Activated CD8-positive, alpha-beta memory T cell treated with anti-CD3 and anti-CD28 coated beads, Interleukin-2, amount 50 U/mL, for 4 hours (primary cell): ENCODE measurements at regions not wholly inside any gene's neighbourhood (a gene's known extent, or its start where the extent isn't known, plus 50 kb on each side); places are given as distances from the start of the nearest gene placed in this dataset.
A peak's percentile ranks its signal among the peaks of the same experiment; 100 is the strongest.
"Not testable (repeated sequence)": the region's sequence is repeated elsewhere in the genome, so short reads cannot be mapped to it uniquely, and the experiment has no call there.

Experiments used
- DNase-seq: peaks from one replicate; pipeline ENCODE4 v3.0.0-alpha.2; 2020

DNA sequence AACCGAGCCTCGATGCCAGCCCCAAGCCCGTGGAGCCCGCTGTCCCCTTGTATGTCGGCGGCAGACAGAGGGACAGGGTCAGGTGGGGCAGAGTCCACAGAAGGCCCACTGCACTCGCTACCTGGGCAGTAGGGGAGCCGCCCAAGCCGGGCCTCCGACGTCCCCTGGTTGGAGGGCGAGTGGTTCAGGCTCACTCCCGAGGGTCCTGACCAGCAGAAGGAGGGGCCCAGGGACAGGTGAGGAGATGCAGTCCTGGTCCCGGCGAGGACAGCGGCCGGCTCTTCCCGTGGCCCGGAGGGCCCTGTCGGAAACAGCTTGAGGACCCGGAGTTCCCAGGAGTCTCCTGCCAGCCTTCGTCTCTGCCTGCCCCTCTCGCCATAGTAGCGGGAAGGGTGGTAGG, 216.7 kb upstream of the SFSWAP start:
- DNase-seq: no peak

DNA sequence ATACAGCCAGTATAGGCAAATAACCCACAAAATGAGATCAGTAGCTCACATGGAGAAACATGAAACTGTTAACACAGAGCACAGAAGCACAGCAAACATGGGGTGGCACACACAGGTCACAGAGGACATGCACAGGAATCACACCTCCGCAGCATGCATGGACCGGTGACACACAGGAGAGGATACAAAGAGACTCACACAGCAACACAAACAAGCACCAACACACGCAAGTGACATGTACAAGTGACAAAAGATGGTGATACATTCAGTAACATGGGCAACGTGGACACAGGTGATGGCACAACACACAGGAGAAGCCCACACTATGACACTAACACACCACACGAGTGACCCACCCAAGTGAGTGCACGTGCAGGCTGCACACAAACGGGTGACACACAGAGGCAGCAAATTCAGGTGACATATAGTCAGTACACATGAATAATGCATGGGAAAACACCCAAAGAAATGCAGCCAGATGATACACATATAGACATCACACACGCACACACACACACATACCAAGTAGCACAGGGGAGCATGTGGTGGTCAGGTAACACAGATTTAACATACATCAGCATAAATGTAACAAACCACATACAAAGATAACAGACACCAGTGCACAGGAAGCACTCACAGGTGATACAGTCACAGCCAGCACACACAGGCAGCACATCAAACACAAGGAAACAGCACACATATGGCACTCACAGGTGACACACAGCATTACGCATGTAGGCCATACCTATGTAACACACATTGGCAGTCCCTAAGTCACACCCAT, 216.0 kb upstream of the SFSWAP start:
- no peak for DNase-seq

DNA sequence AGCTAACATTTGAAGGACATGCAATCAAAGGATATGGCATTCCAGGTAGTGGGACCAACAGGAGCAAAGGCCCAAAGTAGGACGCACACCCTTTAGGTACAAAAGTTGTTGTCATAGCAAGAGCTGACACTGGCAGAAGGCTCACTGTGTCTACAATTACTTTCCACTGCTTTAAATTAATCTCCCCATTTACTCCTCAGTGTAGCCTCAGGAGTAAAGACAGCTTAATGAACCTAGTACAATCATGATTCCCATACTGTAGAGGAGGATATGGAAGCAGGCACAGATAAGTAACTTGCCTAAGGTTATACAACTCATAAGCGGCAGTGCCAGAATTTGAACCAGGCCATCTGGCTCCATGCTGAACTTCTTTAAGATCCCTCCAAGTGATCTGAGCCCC, 212.9 kb upstream of the SFSWAP start:
- DNase-seq: no peak

DNA sequence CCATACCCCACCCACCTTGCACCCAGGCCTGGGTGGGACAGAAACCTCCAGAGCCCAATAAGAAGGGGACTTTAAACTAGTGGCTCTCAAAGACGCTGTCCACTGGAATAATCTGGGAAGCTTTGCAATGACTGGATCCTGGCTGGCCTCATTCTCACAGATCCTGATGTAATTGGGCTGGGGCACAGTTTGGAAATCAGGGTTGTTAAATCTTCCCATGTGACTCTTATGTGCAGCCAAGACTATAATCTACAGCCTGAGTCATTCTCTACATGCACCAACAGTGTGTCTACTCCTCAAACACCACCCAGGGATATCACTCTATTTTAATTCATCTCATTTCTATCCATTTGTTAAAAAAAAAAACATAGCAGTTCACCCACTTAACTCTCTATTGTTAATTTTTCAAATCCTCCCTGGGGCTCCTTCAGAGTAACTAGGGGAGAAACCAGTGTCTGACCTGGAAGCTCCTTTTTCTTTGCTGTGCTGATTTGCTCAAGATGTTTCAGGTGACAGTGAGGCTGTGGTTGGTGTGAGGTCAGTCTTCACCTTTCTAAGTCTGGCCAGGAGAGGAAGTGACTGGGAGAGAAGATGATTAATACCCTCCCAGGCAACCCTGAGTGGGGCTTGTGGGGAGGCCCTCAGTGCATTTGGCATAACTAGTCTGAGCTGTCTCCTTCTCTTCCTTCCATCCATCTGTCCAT, 211.6 kb upstream of the SFSWAP start:
- no peak for DNase-seq

DNA sequence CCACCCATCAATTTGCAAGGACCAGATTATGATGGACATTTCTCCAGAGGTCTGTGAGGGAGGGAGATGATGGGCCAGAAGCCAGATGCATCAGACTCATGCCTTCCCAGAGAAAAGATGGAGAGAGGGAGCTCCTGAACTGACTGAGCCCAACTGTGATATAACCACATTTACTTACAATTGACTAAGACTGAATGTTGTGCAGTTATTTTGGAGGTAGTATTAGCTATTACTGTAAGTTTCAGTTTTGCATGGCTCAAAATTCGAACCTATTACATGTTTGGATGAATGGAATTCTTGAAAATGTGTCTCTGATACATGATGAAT, 211.1 kb upstream of the SFSWAP start:
- no peak for DNase-seq

DNA sequence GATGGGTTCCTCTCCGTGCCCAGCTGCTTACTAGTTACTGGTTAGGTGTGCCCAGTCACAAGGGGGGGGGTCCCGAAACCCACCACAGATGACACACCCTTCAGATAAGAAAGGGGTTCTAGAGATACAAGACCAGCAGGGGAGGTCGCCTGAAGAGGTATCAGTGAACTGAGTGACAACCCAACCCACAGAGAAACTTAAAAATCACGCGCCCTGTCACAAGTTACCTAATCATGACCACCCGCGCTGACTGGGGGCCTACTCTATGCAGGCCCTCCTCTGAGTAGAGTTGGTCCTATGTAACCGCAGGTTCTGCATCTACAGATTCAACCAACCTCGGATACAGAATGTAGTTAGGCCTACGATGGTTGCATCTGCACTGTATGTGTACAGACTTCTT, 210.3 kb upstream of the SFSWAP start:
- DNase-seq: no peak

DNA sequence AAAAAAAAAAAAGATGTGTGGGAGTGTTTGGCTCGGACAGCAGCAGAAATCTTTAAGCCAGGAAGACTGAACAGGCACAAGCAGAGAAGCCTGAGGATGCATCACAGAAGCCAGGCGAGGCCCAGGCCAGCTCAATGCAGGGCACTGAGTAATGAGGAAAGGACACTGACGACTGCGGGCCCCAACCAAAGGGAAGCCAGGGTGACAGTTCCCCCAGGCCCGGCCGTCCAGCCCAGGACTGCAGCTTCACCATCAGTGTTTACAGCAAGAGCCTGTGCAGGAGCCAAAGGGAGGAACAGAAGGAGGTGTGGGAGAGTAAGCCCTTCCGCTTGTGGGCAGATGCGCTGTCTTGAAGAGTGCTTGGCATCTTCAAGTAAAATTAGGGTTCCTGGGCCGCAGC, 205.3 kb upstream of the SFSWAP start:
- DNase-seq: no peak

DNA sequence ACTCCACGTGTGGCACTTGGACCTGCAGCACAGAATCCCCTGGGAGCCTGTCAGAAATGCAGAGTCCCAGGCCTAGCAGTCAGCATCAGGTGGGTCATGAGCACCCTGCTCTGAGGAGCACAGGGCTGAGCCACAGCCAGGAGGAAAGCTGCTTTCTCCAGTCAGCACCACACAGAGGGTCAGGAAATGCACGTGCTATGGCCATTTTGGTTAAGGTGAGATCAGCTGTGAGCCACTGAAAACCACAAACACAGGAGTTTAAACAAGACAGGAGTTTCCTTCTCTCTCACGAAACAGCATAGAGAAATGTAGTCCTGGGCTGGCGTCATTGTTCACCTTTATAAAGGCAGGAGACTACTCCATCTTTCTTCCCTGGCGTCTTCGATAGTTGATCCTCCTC, 204.5 kb upstream of the SFSWAP start:
- no peak for DNase-seq

DNA sequence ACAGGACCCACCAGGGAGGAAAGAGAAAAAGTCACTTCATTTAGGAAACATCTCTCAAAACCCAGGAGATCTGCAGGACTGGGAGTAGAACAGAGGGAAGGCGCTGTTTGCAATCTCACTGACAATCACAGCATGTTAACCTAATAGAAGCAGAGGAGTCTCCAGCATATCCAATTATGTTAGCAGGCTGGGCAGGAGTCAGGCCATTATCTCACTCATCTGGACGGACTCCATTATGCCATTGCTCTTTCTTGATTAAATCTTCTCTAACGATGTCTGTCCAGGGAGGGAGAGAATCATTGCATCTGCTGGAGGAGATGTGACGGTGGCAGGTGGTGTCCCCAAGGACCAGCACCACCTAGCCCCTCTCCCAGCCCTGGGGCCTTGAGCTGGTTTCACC, 203.8 kb upstream of the SFSWAP start:
- no peak for DNase-seq

DNA sequence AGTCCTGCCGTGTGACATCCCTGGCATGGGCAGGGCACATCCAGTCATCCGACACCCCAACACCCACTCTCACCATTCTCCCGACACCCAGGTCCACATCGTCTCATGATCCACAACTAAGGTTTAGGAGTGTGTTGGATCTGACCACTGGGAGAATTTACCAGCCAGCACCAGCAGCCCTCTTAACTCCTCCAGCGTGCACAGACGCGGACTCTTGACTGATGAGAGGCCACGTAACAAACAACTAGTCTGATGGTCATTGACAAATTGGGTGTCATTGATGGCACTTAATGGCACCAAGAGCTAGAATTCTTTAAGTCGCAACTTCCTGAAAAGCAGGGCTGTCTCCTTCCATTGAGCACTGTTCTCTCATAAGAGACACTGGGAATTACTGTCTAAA, 203.0 kb upstream of the SFSWAP start:
- no peak for DNase-seq

DNA sequence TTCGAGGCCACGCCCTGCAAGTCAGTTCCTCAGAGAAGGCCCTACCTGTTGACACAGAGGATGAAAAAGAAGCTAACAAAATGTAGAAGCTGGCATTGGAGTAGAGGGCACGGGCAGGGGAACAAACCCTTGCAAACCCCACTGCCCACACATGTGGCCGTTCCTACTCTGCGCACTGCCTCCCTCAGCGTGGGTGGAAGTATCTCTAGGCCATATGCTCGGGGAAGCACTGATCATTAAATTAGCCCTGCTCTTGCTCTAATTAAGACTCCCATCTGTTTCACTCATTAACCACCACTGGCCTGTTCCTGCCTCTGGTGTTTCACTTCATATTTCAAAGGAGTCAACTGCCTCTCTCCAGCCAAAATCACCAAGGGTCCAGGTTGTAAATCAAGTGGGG, 201.2 kb upstream of the SFSWAP start:
- no peak for DNase-seq

DNA sequence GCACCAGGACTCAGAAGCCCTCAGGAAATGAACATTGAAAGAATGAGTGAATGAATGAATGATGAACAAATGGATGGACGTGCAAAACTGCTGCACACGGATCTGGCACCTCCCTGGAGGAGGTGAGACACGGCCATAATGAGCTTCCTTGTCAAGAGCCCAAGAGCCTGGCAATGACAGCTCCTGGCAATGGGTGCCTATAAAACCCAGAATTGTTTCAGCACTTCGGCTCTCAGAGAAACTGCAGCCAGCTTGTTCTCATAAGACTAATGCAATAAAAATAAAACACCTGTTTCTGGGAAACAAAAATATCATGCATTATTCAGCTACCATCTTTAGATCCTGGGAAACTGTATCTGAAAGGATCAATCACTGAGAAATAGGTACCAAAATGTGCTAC, 200.5 kb upstream of the SFSWAP start:
- no peak for DNase-seq

DNA sequence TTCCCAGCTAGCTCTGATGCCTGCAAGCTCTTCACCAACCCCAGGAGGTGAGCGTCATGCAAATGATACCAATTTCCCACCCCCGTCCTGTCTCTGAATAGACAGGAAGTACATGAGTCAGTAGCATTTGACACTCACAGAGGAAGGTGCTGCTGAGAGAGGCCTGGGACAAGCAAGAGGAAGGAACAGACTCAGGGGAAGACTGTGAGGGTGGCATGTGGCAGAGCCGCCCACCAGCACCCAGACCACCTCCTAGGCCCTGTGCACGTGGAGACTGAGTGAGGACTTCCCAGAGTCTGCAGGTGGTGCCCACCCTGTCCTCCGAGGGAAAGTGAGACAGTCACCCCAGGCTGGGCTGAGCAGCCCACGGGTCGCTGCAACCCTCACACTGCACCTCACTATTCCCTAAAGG, 199.5 kb upstream of the SFSWAP start:
- peak; percentile 43 for DNase-seq

DNA sequence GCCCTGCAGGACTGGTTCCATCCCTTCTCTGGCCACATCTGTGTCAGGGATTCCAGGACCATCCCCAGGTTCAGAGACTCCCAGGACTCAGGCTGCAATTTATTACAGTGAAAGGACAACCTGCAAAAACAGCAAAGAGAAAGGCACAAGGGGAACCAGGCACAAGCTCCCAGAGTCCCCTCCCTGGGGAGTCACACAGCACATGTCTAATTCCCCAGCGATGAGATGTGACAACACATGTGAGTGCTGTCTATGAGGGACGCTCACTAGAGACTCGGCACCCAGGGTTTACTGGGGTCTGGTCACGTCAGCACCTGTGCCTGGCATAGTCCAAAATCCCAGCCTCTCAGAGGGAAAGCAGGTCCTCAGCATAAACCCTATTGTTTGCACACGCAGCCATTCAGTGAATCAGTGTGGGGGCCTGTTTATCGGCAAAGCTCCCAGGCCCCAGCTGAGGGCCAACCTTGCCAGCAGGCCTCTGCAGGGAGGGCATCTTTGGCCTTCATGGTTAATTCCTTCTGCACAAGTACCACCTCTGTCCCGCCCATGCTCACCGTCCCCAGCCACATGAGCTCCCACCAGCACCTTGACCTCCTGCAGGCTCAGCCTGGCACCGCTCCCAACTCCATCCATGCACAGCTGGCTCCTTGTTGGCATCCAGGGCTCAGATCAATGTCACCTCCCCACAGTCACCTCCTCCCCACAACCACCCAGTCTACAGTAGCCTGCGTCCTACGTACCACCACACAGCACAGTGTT, 198.9 kb upstream of the SFSWAP start:
- DNase-seq: no peak

DNA sequence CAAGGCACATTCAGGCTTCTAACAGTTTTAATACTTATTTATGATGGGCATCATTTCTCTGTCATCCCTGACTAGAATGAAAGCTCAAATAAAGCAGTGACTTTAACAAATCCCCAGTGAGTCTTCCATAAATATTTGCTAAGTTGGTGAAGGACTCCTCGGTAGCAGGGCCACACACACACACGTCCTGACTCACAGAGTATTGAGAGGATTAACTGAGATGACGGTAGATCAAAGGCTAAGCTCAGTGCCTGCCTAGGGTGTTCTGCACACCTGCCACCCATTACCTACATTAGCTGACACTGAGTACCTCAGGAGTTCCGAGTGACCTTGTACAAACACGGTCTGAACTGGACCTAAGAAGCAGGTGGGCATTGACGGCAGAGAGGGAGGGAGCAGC, 197.3 kb upstream of the SFSWAP start:
- DNase-seq: no peak

DNA sequence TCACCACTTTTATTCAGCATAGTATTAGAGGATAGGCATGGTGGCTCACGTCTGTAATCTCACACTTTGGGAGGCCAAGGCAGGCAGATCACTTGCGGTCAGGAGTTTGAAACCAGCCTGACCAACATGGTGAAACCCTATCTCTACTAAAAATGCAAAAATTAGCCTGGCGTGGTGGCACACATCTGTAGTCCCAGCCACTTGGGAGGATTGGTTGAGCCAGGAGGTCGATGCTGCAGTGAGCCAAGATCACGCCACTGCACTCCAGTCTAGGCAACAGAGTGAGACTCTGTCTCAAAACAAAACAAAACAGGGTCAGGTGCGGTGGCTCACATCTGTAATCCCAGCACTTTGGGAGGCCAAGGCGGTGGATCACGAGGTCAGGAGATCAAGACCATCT, 190.3 kb upstream of the SFSWAP start:
- DNase-seq: not testable (repeated sequence)

DNA sequence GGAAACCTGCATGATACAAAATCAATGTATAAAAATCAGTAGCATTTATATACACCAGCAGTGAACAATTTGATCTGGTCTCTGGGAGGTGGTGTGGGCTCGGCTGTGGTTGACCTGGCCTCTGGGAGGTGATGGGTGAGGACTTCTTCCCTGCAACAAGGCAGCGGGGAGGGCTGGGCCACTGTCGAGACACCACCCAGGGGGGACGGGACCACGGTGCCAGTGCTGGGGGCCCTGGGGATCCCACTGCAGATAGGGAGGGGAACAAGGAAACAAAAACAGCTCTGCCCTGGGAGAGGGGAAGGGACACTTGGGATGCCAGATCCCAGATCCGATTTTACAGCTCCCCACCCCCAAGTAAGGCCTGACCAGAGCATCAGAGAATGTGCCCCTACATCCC, 189.6 kb upstream of the SFSWAP start:
- DNase-seq: no peak

DNA sequence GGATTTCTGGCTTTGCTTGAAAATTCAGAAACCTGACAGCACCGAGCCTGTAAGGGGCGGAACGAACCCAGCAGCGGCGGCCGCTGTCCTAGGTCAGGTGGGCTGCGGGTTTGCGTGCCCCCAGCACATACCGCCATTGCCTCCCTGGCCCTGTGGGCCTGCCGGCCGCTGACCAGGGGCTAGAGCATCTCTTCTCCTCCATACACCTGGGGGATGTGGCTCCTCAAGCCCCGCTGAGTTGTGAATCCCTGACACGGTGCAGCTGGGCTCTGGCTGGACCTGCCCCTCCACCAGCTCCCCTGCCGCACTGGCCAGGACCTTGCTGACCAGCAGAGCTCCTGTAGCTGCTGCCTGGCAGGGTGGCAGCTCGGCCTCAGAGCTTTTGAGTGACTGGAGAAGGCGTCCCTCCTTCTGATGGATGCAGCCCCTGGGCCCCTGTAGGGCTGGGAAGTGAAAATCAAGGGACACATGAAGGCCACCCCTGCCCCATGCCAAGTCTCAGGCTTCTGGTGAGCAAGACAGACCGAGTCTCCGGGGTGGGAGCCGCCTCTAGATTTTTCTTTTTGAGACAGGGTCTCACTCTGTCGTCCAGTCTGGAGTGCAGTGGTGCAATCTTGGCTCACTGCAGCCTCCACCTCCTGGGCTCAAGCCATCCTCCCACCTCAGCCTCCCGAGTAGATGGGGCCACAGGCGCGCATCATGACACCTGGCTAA, 184.9 kb upstream of the SFSWAP start:
- DNase-seq: no peak

DNA sequence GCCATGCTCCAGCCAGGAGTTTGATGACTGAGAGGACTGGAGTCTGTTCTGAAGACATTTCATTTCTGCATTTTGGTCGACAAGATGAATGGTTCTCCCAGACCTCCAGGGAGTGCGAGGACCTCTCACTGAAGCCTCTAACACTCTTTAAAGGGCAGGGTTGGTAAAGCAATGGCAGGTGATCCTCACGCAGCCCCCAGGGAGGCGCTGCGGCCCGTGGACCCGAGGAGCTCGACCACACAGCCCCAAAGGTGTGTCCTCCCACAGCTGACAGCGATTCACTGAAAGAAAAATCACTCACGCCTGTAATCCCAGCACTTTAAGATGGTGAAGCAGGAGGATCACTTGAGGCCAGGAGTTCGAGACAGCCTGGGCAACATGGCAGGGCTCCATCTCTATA, 183.8 kb upstream of the SFSWAP start:
- no peak for DNase-seq

DNA sequence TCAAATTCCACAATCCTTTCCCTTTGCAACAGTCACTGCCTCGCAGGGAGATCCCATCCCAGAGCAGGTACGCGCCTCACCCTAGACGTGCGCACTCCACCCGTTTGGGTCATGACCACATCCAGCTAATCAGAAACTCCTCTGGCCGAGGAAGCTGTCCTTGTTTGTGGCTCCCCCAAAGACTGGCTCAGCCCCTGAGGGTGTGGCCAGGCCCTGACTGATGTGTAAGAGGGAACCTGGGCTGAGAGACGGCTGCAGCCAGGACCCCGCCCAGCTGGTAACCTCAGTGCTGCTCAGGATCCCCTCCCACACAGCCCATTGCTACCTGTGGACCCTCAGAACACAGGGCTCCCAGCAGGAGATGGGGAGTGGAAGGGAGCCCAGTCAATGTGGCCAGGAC, 183.2 kb upstream of the SFSWAP start:
- no peak for DNase-seq

DNA sequence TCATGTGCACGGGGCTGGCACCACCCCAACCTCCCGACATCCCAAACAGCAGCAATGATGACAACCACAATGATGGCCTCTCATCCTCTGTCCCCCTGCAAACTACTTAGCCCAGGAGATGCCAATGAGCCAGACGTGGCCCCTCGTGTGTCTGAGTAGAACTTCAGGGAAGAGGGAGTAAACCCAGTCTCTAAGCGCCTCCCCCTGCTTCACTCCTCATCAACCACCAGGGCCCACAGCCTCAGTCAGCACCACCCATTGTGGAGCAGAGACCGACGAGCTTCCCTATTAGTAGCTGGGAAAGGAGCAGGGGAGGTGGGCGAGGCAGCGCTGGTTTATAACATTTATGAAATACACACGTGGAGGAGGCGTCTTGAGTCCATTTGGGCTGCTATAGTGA, 182.7 kb upstream of the SFSWAP start:
- no peak for DNase-seq

DNA sequence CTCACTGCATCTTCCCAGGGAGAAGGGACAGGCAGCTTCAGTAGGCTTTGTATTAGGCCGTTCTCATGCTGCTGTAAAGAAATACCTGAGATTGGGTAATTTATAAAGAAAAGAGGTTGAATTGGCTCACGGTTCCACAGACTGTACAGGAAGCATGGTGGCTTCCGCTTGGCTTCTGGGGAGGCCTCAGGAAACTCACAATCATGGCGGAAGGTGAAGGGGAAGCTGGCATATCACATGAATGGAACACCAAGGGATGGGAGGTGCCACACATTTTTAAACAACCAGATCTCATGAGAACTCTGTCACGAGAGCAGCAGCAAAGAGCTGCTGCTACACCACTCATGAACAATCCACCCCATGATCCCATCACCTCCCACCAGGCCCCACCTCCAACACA, 182.2 kb upstream of the SFSWAP start:
- no peak for DNase-seq

DNA sequence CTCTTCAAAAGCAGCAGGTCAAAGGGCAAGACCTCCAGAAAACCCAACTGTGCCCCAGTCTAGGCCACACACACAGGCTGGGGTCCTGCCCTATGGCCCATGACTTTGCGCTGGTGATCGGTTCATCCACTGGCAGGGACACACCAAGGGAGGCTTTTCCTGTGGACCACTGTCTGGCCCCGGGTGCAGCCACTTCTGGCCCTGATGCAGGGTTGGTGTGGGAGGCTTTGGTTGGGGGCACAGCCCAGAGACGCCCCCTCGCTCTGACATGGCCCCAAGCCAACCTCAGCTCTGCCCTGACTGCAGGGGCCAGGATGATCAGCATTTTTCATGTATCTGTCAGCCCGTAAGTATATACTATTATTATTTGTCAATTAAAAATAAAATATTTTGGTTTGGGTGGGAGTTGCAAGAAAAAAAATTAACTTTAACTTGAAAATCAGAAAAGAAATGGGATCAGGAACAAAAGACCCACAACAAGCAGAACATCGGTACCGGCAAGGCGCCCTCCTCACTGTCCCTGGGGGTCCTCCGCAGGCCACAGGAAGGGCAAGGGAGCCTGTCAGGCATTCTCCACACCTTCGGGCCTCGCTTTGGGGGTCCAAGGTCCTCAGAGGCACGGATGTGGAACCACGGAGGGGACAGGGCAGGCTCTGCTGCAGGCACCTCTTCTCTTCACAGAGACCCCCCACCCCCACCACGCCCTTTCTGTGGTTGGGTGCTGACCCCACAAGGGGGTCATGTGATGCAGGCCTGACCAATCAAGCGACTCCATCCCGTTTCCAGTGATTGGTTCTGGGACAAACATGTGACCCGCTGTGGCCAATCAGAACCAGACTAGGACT, 181.5 kb upstream of the SFSWAP start:
- DNase-seq: no peak
